Iris pigment epithelial cell (primary cell): ENCODE measurements at regions not wholly inside any gene's neighbourhood (a gene's known extent, or its start where the extent isn't known, plus 50 kb on each side); places are given as distances from the start of the nearest gene placed in this dataset.

Source experiments
- DNase-seq: peaks from one replicate; pipeline ENCODE4 v3.0.0-alpha.2; 2011; ENCODE audit warnings: low read depth

- no peak for DNase-seq
Measured at GRCh38 chr11:32267679-32268187, 167.6 kb downstream of the WT1 start.

- no peak for DNase-seq
Measured at GRCh38 chr11:32273931-32274330, 161.4 kb downstream of the WT1 start.

- no peak for DNase-seq
Measured at GRCh38 chr11:32279672-32280071, 155.7 kb downstream of the WT1 start.

GRCh38 chr11:32280339-32280738 is 155.0 kb downstream of the WT1 start:
- DNase-seq: no peak

GRCh38 chr11:32288276-32288675 is 147.1 kb downstream of the WT1 start:
- no peak for DNase-seq

- DNase-seq: no peak
Measured at GRCh38 chr11:32289701-32290100, 145.6 kb downstream of the WT1 start.

GRCh38 chr11:32290783-32291182 is 144.6 kb downstream of the WT1 start:
- no peak for DNase-seq

- DNase-seq: peak; percentile 72
Measured at GRCh38 chr11:32297611-32298011, 137.7 kb downstream of the WT1 start.

GRCh38 chr11:32302826-32303225 is 132.5 kb downstream of the WT1 start:
- DNase-seq: no peak

GRCh38 chr11:32304521-32304920 is 130.8 kb downstream of the WT1 start:
- DNase-seq: no peak

GRCh38 chr11:32305460-32305859 is 129.9 kb downstream of the WT1 start:
- no peak for DNase-seq

GRCh38 chr11:32307471-32307870 is 127.9 kb downstream of the WT1 start:
- no peak for DNase-seq

- DNase-seq: no peak
Measured at GRCh38 chr11:32307913-32308312, 127.4 kb downstream of the WT1 start.

- peak; percentile 14 for DNase-seq
Measured at GRCh38 chr11:32309530-32310213, 125.7 kb downstream of the WT1 start.

GRCh38 chr11:32310214-32310601 is 125.1 kb downstream of the WT1 start:
- peak; percentile 46 for DNase-seq

- DNase-seq: no peak
Measured at GRCh38 chr11:32311346-32312065, 123.8 kb downstream of the WT1 start.

GRCh38 chr11:32312206-32312817 is 123.0 kb downstream of the WT1 start:
- DNase-seq: peak; percentile 36

GRCh38 chr11:32312865-32313403 is 122.4 kb downstream of the WT1 start:
- peak; percentile 64 for DNase-seq

GRCh38 chr11:32313477-32313876 is 121.9 kb downstream of the WT1 start:
- no peak for DNase-seq

GRCh38 chr11:32315121-32315520 is 120.2 kb downstream of the WT1 start:
- no peak for DNase-seq

- no peak for DNase-seq
Measured at GRCh38 chr11:32316232-32316631, 119.1 kb downstream of the WT1 start.

GRCh38 chr11:32316858-32317642 is 118.3 kb downstream of the WT1 start:
- DNase-seq: no peak
